ENCODE measurements at regions not wholly inside any gene's neighbourhood (a gene's known extent, or its start where the extent isn't known, plus 50 kb on each side); places are given as distances from the start of the nearest gene placed in this dataset.

DNA sequence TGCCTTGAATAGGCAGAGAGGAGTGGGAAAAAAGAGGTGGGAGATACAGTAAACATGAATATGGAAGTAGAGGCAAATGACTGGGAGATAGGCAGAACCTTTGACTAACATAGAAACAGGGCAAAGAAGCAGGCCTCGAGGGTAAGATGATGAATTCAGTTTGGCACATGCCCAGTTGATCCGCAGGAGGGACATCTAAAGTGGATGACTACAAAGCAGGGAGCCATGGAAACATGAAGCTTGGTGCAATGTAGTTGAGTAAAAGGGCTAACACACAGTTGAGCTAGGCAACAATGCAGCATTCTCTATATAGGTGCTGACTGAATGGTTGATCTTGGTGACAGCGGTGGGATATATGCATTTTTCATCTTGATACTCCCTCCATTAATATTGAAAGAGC is 253.8 kb downstream of the DMRT2 start:
- peaks cover 0 to 2% of the 10 kb centered on the region in 2 donors for H3K9me3 ChIP-seq (replicated peaks in 1 of 2; ENCODE audit: control insufficient read depth in 1 of 2, insufficient read depth in 1 of 2, low read length in 2 of 2)
- intact Hi-C loops (cut with micrococcal nuclease) = no loop called here
- TF ChIP-seq, protein P1, sequence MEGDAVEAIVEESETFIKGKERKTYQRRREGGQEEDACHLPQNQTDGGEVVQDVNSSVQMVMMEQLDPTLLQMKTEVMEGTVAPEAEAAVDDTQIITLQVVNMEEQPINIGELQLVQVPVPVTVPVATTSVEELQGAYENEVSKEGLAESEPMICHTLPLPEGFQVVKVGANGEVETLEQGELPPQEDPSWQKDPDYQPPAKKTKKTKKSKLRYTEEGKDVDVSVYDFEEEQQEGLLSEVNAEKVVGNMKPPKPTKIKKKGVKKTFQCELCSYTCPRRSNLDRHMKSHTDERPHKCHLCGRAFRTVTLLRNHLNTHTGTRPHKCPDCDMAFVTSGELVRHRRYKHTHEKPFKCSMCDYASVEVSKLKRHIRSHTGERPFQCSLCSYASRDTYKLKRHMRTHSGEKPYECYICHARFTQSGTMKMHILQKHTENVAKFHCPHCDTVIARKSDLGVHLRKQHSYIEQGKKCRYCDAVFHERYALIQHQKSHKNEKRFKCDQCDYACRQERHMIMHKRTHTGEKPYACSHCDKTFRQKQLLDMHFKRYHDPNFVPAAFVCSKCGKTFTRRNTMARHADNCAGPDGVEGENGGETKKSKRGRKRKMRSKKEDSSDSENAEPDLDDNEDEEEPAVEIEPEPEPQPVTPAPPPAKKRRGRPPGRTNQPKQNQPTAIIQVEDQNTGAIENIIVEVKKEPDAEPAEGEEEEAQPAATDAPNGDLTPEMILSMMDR (IDR thresholded peaks at IDR 0.05) = no peak

DNA sequence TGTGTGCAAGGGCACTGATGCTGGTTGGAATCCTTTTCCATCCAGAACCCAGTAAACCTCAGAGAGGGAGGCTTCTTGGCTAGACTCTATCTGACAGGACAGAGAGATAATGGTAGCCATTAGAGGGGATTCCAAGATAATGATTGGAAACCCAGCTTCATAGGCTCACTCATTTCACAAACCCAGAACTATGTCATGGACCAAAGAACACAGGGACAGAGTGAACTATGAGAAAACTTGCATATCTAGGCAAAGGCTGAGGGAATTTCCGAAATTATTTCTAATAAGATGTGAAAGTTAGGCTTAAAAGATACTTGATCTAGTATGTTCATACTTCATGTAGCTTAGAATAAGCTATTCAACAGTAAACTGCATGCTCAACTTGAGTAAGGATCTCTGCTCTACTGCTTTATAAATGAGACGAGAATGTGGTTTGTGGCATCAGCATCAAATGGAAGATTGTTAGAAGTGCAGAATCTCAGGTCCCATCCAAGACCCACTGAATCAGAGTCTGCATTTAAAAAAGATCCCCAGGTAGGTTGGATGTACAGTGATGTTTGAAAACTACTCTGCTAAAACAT is 261.4 kb downstream of the DMRT2 start:
- H3K27me3 Mint-ChIP-seq (ENCODE audit: low read depth in 3 of 3) = no peaks in the 10 kb centered on the region
- no peak overlapping the region for H3K27ac Mint-ChIP-seq
- H3K9me3 Mint-ChIP-seq = peaks cover 0 to 11% (median 5%) of the 10 kb centered on the region in 7 donors
- no peak overlapping the region for H3K9ac ChIP-seq (ENCODE audit: insufficient read depth, low read length, poor library complexity, severe bottlenecking)
- H2AFZ ChIP-seq (ENCODE audit: insufficient read depth, low read depth, low read length, poor library complexity, severe bottlenecking) = no peak overlapping the region
- no peak overlapping the region for H3K27ac ChIP-seq (ENCODE audit: low read depth in 1 of 2, low read length in 2 of 2)
- intact Hi-C loops (cut with micrococcal nuclease) = no loop called here
- no CpG with 5 or more reads among the region's 2 CpGs for WGBS (ENCODE audit: insufficient coverage)
- H3K4me2 ChIP-seq (replicated peaks; ENCODE audit: extremely low read depth, low read length, poor library complexity, severe bottlenecking) = no peak overlapping the region
- no peaks in the 10 kb centered on the region for H3K4me1 Mint-ChIP-seq
- H3K27me3 ChIP-seq (ENCODE audit: control insufficient read depth in 2 of 2, insufficient read depth in 2 of 2, low read length in 2 of 2) = no peaks in the 10 kb centered on the region
- H3K4me3 Mint-ChIP-seq = no peak overlapping the region
- no peaks in the 10 kb centered on the region for H3K79me2 ChIP-seq (ENCODE audit: insufficient read depth, low read length)
- no peak overlapping the region for H3K4me3 ChIP-seq (replicated peaks in 1 of 3; ENCODE audit: low read depth in 2 of 3, low read length in 3 of 3)
- no peaks in the 10 kb centered on the region for H3K36me3 Mint-ChIP-seq
- no peaks in the 10 kb centered on the region for H3K36me3 ChIP-seq (replicated peaks in 1 of 2; ENCODE audit: control insufficient read depth in 1 of 2, insufficient read depth in 2 of 2, low read length in 2 of 2)
- no peak for DNase-seq
- TF ChIP-seq, protein P1 (IDR thresholded peaks at IDR 0.05) = no peak
- H3K9me3 ChIP-seq (replicated peaks in 1 of 2; ENCODE audit: control insufficient read depth in 1 of 2, insufficient read depth in 1 of 2, low read length in 2 of 2) = peaks cover 0 to 4% of the 10 kb centered on the region in 2 donors
- no peaks in the 10 kb centered on the region for H4K20me1 ChIP-seq (ENCODE audit: insufficient read depth, low read length)
- no peaks in the 10 kb centered on the region for H3K4me1 ChIP-seq (ENCODE audit: control insufficient read depth in 1 of 2, insufficient read depth in 2 of 2, low read length in 2 of 2)

More for the DNA sequence above, 253.8 kb downstream of the DMRT2 start:
- H3K27me3 ChIP-seq (ENCODE audit: control insufficient read depth in 2 of 2, insufficient read depth in 2 of 2, low read length in 2 of 2) = no peaks in the 10 kb centered on the region
- no peak overlapping the region for H3K27ac Mint-ChIP-seq
- H3K27me3 Mint-ChIP-seq (ENCODE audit: low read depth in 3 of 3) = peaks cover 0 to 3% (median 0%) of the 10 kb centered on the region in 3 donors
- H3K9me3 Mint-ChIP-seq = peaks cover 0 to 4% (median 0%) of the 10 kb centered on the region in 7 donors
- DNase-seq = no peak
- no peak overlapping the region for H3K4me3 Mint-ChIP-seq
- no peaks in the 10 kb centered on the region for H3K4me1 Mint-ChIP-seq
- no peak overlapping the region for H3K27ac ChIP-seq (ENCODE audit: low read depth in 1 of 2, low read length in 2 of 2)
- H3K36me3 ChIP-seq (replicated peaks in 1 of 2; ENCODE audit: control insufficient read depth in 1 of 2, insufficient read depth in 2 of 2, low read length in 2 of 2) = no peaks in the 10 kb centered on the region
- H3K4me2 ChIP-seq (replicated peaks; ENCODE audit: extremely low read depth, low read length, poor library complexity, severe bottlenecking) = no peak overlapping the region
- no peak overlapping the region for H2AFZ ChIP-seq (ENCODE audit: insufficient read depth, low read depth, low read length, poor library complexity, severe bottlenecking)
- no peaks in the 10 kb centered on the region for H3K4me1 ChIP-seq (ENCODE audit: control insufficient read depth in 1 of 2, insufficient read depth in 2 of 2, low read length in 2 of 2)
- H4K20me1 ChIP-seq (ENCODE audit: insufficient read depth, low read length) = no peaks in the 10 kb centered on the region
- WGBS (ENCODE audit: insufficient coverage) = 100% methylated on average over 2 of the region's 3 CpGs
- no peaks in the 10 kb centered on the region for H3K79me2 ChIP-seq (ENCODE audit: insufficient read depth, low read length)
- no peak overlapping the region for H3K4me3 ChIP-seq (replicated peaks in 1 of 3; ENCODE audit: low read depth in 2 of 3, low read length in 3 of 3)
- no peaks in the 10 kb centered on the region for H3K36me3 Mint-ChIP-seq
- H3K9ac ChIP-seq (ENCODE audit: insufficient read depth, low read length, poor library complexity, severe bottlenecking) = no peak overlapping the region

All from CD14-positive monocyte (primary cell).